ENCODE measurements at regions not wholly inside any gene's neighbourhood (a gene's known extent, or its start where the extent isn't known, plus 50 kb on each side); places are given as distances from the start of the nearest gene placed in this dataset.

- no peak for DNase-seq (ENCODE audit: low spot score in 2 of 2)
- FAIRE-seq = no peak
Observed at GRCh38 chr5:8436924-8437323, 568.0 kb downstream of the MTRR start.

DNA sequence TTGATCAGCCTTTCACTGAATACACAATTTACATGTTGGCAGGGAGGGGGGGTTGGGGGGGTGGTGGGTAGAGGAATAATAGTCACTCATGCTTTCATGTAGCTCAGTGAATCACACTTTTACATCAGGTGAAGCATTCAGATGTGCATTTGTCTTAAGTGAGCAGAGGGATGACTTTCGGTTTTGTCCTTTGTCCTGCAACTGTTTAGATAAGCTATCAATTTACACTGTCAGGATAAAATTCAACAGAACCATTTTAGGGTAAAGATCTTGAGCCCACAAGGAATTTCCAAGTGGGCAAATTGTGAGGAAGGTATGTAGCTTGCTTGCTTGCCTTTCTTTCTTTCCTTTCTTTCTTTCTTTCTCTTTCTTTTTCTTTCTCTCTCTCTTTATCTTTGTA lies 576.2 kb downstream of the MTRR start:
- no peak for DNase-seq (ENCODE audit: low spot score in 2 of 2)
- FAIRE-seq = no peak

DNA sequence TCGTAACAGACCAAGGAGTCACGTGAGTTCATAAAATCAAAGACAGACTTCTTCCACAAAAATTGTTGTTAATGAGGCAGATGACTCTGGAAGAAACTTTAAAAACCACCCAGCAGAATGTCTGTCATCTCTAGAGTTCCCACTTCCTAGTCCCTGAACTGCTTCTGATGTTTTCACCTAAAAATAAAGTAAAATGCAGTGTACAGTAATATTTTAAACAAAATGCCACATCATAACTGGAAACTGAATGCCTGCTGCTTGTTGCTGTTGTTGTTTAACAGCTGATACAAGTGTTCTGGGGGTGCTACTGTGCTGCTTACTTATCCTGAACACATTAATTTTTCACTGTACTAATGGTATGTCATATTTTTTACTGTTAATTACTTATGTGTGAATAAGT lies 577.2 kb downstream of the MTRR start:
- no peak for DNase-seq (ENCODE audit: low spot score in 2 of 2)
- no peak for FAIRE-seq

DNA sequence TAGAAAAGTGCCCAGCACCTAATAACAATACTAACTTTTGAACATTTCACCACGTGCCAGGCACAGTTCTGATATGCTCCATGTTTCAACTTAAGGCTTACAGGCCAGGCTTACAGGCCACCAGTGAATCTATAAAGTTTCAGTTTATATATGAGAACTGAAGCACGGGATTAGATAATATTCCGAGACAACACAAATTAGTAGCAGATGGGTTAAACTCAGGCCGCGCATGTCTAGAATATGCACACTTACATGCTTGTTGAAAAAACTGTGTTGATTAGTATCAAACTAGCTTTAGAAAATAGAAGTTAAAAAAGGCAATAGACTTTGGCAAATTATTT lies 587.9 kb downstream of the MTRR start:
- FAIRE-seq (no peak), DNase-seq (ENCODE audit: low spot score in 2 of 2) (no peak)

GRCh38 chr5:8457187-8458037 lies 588.5 kb downstream of the MTRR start:
- DNase-seq (ENCODE audit: low spot score in 2 of 2) = peak; percentile 72 to 73

DNA sequence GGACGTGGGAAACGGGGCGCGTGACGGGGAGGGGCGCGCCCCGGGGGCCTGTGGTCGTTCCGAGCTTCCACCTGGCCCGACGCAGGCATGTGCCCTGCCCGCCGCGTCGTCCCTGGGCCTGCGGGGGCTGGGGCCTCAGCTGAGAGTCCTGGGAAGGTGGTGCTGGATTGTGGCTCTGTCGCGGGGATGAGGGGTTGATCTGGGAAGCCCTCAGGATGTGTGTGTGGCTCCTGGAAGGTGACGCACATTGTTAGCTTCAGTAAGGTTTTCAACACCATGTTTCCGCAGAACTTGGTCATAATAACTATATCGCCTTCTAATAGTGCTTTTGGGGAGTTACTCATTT lies 589.1 kb downstream of the MTRR start:
- peak in 1 of 2 donors; percentile 10 for DNase-seq (ENCODE audit: low spot score in 2 of 2)
- no peak for FAIRE-seq

More at GRCh38 chr5:8457187-8458037, 588.5 kb downstream of the MTRR start:
- no peak for FAIRE-seq

DNA sequence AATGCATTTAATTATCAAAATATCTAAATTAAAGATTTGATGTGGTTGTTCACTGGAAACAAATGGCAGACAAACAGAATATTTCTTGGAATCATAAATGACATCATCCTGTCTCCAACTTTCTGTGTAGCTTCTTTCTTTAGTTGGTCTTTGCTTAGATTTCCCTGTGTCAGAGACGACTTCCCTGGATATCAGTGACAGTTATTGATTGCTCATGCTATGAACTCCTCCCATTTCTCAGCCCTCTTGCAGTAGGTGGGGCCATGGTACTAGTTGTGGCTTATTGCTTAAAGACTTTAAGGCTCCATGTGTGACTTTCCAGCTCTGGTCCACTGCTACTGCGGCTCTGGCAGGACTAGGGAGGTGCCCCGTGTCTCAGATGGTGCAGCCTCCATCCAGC lies 592.6 kb downstream of the MTRR start:
- DNase-seq (ENCODE audit: low spot score in 2 of 2) (no peak), FAIRE-seq (no peak)

- FAIRE-seq = no peak
- no peak for DNase-seq (ENCODE audit: low spot score in 2 of 2)
Observed at GRCh38 chr5:8462565-8462964, 593.6 kb downstream of the MTRR start.

DNA sequence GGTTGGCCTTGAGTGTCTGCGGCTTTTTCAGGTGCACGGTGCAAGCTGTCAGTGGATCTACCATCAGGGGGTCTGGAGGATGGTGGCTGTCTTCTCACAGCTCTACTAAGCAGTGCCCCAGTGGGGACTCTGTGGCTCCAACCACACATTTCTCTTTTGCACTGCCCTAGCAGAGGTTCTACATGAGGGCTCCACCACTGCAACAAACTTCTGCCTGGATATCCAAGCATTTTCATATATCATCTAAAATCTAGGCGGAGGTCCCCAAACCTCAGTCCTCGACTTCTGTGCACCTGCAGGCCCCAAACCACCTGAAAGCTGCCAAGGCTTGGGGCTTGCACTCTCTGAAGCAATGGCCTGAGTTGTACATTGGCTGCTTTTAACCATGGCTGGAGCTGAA lies 601.5 kb downstream of the MTRR start:
- no peak for DNase-seq (ENCODE audit: low spot score in 2 of 2)
- FAIRE-seq = no peak

- no peak for FAIRE-seq
Observed at GRCh38 chr5:8471581-8471980, 602.6 kb downstream of the MTRR start.

DNA sequence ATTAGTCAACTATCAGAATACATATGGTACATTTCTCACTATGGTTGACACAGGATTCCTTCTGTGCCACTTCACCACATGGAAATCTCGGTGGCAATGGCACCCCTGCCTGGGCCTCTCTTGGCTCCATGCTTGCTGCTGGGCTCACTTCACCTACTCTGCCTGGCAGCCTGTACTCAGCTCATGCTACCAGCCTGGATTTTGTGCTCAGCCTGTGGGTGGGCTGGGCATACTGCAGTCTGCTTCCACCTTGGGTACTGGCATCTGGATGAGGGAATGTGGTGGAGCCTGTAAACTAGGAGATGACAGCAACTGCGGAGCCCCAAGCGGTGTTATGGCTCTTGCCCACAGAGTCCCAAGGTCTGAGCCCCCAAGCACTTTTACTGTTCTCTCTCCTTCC lies 604.1 kb downstream of the MTRR start:
- FAIRE-seq = no peak

More at GRCh38 chr5:8471581-8471980, 602.6 kb downstream of the MTRR start:
- DNase-seq (ENCODE audit: low spot score in 2 of 2) = no peak

GRCh38 chr5:8473827-8474568 lies 605.0 kb downstream of the MTRR start:
- DNase-seq (ENCODE audit: low spot score in 2 of 2) (no peak), FAIRE-seq (no peak)

More for the DNA sequence above, 604.1 kb downstream of the MTRR start:
- DNase-seq (ENCODE audit: low spot score in 2 of 2) = no peak

DNA sequence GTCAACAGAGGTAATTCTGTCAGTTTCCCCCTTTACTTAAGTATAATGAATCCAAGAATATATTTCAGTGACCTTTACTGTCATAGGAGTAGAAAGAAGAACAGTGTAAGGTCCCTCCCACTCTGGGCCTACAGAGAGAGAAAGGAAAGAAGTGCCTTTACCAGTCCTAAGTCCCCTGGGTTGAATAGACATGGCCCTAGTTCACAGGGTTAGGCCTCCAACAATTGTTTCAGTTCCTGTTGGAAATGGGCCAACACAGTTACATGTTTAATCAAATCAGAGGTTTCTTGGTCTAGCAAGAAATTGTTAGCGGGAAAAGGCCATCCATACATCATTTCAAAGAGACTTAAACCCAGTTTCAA lies 605.6 kb downstream of the MTRR start:
- no peak for FAIRE-seq

GRCh38 chr5:8478326-8478725 lies 609.4 kb downstream of the MTRR start:
- DNase-seq (ENCODE audit: low spot score in 2 of 2) (no peak), FAIRE-seq (no peak)

More for the DNA sequence above, 605.6 kb downstream of the MTRR start:
- DNase-seq (ENCODE audit: low spot score in 2 of 2) = no peak

DNA sequence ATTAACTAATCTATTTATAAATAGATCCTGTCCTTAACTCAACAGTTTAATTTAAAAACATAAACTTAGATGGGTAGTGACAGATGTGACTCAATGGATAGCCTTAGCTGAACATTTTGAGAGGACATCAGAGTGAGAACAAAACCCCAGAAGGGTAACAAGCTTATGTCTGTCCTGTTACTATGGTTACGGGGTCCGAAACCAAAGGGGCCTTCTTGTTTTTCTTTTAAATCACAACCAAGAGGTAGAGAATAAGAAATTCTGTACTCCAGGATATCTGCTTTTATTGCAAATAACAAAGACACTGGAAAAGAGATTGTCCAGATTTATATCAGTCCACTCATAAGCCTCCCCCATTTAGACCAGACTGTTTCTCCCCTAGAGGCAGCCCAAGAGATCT lies 612.1 kb downstream of the MTRR start:
- no peak for FAIRE-seq
- no peak for DNase-seq (ENCODE audit: low spot score in 2 of 2)

GRCh38 chr5:8491254-8491653 lies 622.3 kb downstream of the MTRR start:
- DNase-seq (ENCODE audit: low spot score in 2 of 2) = no peak
- FAIRE-seq = no peak

DNA sequence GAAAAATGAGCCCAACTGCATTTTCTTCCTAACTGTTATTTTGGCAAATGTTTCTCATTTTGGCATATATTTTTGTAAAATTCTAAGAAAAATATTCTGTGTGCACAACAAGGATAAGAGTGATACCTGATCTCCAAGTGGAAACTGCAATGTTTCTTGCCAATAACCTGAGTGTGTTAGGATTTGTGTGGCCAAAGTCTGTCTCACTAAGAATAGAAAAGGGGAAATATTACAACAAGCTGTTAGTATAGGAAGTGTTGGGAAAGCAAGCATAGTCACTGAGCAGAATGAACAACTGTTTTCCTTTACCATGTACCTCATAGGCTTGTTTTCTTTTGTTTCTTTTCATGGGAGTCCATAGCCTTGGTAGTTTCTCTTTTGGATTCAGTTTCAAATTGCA lies 624.2 kb downstream of the MTRR start:
- FAIRE-seq (no peak), DNase-seq (ENCODE audit: low spot score in 2 of 2) (no peak)

DNA sequence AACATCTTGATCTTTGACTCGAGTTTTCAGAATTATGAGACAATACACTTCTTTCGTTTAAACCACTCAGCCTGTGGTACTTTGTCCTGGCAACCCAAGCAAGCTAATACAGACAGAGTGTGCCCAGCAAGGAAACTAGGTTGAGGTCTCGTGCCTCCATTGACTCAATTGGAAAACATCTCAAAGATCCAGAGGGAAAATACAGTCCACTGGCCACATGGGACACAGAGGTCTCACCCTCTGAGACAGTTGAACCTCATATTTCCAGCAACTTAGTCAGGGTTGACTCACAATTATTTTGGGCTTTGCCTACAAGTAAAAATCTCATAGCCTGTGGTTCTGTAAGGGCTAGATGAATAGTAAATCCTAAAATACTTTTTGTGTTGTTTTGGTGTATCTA lies 631.5 kb downstream of the MTRR start:
- FAIRE-seq = no peak
- no peak for DNase-seq (ENCODE audit: low spot score in 2 of 2)

- FAIRE-seq (no peak), DNase-seq (ENCODE audit: low spot score in 2 of 2) (no peak)
Observed at GRCh38 chr5:8505196-8505595, 636.2 kb downstream of the MTRR start.

DNA sequence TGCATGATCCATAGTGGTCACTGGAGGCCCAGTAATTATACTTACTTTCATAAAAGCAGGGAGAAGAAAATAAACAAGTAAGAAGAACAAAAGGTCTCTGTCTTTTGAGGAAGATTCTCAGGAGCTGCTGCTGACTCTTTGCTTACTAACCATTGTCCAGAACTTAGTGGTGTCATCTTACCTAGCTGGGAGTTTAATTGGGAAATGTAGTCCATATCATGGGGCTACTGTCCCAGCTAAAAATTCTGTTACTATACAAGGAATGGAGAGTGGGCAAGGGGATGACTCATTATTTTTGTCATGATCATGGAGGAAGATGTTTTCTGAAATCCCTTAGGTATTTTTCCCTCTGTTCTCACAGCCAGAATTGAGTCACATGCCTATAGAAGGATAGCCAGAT lies 639.3 kb downstream of the MTRR start:
- FAIRE-seq (no peak), DNase-seq (ENCODE audit: low spot score in 2 of 2) (no peak)

DNA sequence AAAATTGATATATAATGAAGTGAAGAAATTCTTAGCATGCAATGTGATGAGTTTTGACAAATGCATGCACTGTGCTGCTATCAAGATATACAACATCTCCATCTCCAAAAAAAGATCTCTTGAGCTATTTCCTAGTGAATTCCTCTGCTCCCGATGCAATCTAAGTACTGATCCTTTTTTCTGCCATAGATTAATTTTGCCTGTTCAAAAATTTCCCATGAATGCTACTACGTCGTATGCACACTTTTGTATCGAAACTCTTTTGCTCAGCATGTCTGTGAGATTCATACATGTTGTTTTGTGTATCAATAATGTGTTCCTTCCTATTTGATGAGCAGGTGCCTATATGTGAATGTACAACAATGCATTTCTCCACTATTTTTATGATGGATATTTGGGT lies 647.4 kb downstream of the MTRR start:
- DNase-seq (ENCODE audit: low spot score in 2 of 2) (no peak), FAIRE-seq (no peak)

- DNase-seq (ENCODE audit: low spot score in 2 of 2) (no peak), FAIRE-seq (no peak)
Observed at GRCh38 chr5:8517456-8517855, 648.5 kb downstream of the MTRR start.
